Fibroblast of lung (primary cell): ENCODE measurements at regions not wholly inside any gene's neighbourhood (a gene's known extent, or its start where the extent isn't known, plus 50 kb on each side); places are given as distances from the start of the nearest gene placed in this dataset.

Source experiments
- EZH2 ChIP-seq: IDR thresholded peaks from 2 replicates; pipeline ENCODE4 v1.5.1; 2012; ENCODE audit warnings: low read length, control low read depth, mild to moderate bottlenecking; ENCODE audit errors: missing control alignments
- TF ChIP-seq, protein P1 (sequence below), 2 donors: IDR thresholded peaks in 1 of 2; conservative IDR thresholded peaks in 1 of 2; 1 replicate in 1 of 2; 2 replicates in 1 of 2; pipeline ENCODE4 v1.5.1; 2011 to 2012; ENCODE audit warnings: low read length in 2 of 2, control low read depth in 1 of 2, inconsistent platforms in 1 of 2, low read depth in 1 of 2, mild to moderate bottlenecking in 1 of 2

DNA sequence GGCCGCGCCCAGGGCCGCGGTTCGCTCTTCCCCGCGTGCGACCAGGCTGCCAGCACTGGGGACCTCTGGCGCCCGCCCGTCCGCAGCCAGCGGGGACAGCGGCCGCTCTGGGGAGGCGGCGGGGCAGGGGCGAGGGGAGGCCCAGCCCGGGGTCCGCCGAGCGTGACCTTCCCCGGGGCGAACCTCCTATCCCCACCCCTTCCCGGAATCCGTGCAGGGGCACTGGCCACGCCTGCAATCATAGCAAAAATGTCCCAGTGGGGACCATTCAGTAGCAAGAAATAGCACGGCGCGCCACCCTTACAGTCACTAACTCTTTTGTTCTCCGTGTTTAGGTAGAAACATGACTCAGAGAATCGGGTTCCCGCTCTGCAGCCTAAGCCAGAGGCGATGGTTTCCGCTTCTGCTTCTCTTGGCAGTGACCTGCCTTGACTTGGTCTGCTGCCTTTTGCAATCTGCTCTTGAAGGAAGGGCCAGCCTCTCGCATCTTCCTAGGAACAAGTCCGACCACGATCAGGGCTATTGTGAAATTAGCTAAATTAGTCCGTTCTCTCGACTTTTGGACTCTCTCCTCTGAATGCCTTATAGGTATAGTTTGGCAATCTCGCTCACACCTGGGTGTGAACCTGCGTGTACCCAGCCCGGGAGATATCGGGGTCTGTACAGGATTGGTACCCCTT lies 79.3 kb upstream of the ACBD5 start:
- TF ChIP-seq, protein P1, sequence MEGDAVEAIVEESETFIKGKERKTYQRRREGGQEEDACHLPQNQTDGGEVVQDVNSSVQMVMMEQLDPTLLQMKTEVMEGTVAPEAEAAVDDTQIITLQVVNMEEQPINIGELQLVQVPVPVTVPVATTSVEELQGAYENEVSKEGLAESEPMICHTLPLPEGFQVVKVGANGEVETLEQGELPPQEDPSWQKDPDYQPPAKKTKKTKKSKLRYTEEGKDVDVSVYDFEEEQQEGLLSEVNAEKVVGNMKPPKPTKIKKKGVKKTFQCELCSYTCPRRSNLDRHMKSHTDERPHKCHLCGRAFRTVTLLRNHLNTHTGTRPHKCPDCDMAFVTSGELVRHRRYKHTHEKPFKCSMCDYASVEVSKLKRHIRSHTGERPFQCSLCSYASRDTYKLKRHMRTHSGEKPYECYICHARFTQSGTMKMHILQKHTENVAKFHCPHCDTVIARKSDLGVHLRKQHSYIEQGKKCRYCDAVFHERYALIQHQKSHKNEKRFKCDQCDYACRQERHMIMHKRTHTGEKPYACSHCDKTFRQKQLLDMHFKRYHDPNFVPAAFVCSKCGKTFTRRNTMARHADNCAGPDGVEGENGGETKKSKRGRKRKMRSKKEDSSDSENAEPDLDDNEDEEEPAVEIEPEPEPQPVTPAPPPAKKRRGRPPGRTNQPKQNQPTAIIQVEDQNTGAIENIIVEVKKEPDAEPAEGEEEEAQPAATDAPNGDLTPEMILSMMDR (conservative IDR thresholded peaks at IDR 0.05 in 1 of 2, IDR thresholded peaks at IDR 0.05 in 1 of 2; ENCODE audit: low read depth in 1 of 2, low read length in 2 of 2): no peak
- TF ChIP-seq EZH2: no peak
